T-helper 1 cell treated with Interleukin-12 subunit alpha and Interleukin-12 subunit beta and Interleukin-4 antibody, amounts not matched to agents 30 μg/mL and 1 μg/mL, for 36 hours (primary cell): ENCODE measurements at regions not wholly inside any gene's neighbourhood (a gene's known extent, or its start where the extent isn't known, plus 50 kb on each side); places are given as distances from the start of the nearest gene placed in this dataset.

Experiments
- H3K27ac Mint-ChIP-seq: one replicate; pipeline ENCODE4 v1.8.0; 2021; ENCODE audit warnings: mild to moderate bottlenecking, mixed read lengths
- H3K27me3 Mint-ChIP-seq: one replicate; pipeline ENCODE4 v1.8.0; 2021; ENCODE audit warnings: low read depth, mixed read lengths
- H3K36me3 Mint-ChIP-seq: one replicate; pipeline ENCODE4 v1.8.0; 2021; ENCODE audit warnings: low read depth, mixed read lengths
- H3K4me1 Mint-ChIP-seq: one replicate; pipeline ENCODE4 v1.8.0; 2021; ENCODE audit warnings: low read depth, mixed read lengths
- H3K4me3 Mint-ChIP-seq: one replicate; pipeline ENCODE4 v1.8.0; 2021; ENCODE audit warnings: mild to moderate bottlenecking, moderate library complexity, mixed read lengths
- H3K9me3 Mint-ChIP-seq: one replicate; pipeline ENCODE4 v1.8.0; 2021; ENCODE audit warnings: mixed read lengths

DNA sequence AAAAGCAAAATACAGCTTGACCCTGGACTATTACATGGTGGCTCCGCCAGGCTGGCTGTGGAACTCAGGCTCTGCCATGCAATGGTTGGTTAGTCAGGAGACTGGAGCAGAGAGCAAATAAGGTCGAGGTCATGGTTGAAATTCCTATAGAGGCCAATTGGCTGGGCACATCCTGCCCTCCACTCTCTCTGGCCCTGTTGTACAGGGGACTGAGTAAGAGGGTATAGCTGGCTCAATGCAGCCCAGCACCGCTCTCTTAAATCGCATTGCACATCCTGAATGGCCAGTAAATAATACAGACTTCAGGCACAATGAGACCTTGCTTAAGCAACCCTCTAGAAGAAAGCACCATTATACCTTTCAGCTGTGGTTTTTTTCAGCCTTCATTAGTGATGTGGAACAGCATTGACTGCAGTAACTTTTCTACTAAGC lies 59.3 kb upstream of the PPP2R5A start:
- Mint-ChIP-seq H3K27ac (peak overlapping the region; percentile 97), H3K36me3 (peaks cover 9% of the 10 kb centered on the region), H3K4me3 (no peak overlapping the region), H3K9me3 (no peaks in the 10 kb centered on the region), H3K4me1 (peaks cover 37% of the 10 kb centered on the region), H3K27me3 (no peaks in the 10 kb centered on the region)

DNA sequence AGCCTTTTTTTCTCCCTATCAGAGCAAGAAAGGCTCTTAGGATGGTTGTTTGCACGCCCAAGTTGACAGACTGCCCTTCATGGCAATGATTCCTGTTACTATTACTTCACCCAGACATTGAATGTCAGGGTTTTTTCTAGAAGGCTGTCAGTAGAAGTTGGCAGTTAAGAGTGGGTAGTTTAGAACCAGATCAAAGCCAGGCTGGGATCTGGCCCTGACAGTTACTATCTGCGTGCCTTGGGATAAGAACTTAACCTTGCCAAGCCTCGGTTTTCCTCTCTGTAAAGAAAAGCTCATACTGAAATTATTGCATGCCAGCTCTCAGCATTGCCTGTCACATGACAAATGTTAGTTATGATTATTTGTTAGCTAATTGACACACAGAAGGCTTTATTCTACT lies 58.7 kb upstream of the PPP2R5A start:
- H3K4me1 Mint-ChIP-seq: peaks cover 40% of the 10 kb centered on the region
- H3K27me3 Mint-ChIP-seq: no peaks in the 10 kb centered on the region
- peak overlapping the region; percentile 64 for H3K27ac Mint-ChIP-seq
- peaks cover 11% of the 10 kb centered on the region for H3K36me3 Mint-ChIP-seq
- H3K9me3 Mint-ChIP-seq: no peaks in the 10 kb centered on the region
- H3K4me3 Mint-ChIP-seq: peak overlapping the region; percentile 28

DNA sequence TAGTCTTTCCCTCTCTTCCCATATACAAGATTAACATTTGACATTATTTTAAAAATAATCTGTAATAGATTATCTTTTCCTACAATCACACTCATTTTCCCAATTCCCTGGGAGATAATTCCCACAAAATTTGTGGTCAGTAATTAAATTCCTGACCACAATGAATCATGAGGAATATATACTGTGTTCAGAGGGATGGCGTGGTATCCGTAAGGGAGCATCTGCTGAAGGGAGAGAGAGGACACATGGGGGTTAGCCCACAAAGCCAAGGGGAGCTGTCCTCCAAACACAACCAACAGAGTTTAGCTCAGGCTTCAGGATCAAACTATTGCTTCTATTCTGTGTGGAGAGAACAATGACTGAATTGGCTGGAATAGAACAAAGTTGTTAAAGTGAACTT lies 57.1 kb upstream of the PPP2R5A start:
- Mint-ChIP-seq H3K4me1 (peaks cover 51% of the 10 kb centered on the region), H3K36me3 (peaks cover 11% of the 10 kb centered on the region), H3K27me3 (no peaks in the 10 kb centered on the region), H3K9me3 (no peaks in the 10 kb centered on the region), H3K4me3 (no peak overlapping the region), H3K27ac (no peak overlapping the region)

DNA sequence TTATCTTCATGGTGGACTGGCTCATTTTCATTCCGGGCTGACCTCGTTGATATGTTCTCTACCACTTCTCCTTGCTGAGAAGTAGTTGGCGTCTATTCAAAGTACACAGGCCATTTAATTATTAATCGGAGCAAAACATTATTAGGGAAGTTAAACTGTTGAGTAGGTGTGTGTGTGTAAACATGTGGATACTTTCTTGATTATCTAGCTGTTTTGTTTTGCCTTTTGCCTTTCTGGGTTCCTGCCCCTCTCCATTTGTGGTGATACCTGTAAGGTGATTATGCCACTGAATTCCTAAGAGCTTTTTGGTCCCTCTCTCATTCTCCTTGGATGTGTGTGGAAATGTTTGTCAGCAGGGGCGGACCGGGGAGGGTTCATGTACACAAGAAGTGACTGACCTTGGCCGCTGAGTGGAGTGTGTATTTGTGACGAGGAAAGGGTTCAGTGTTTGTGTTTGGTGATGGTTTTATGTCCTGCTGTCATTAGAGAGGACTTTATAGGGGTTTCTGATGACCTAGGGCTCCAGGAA lies 56.6 kb upstream of the PPP2R5A start:
- Mint-ChIP-seq H3K9me3 (no peaks in the 10 kb centered on the region), H3K4me1 (peaks cover 54% of the 10 kb centered on the region), H3K36me3 (peaks cover 13% of the 10 kb centered on the region), H3K27ac (no peak overlapping the region), H3K4me3 (no peak overlapping the region), H3K27me3 (no peaks in the 10 kb centered on the region)

DNA sequence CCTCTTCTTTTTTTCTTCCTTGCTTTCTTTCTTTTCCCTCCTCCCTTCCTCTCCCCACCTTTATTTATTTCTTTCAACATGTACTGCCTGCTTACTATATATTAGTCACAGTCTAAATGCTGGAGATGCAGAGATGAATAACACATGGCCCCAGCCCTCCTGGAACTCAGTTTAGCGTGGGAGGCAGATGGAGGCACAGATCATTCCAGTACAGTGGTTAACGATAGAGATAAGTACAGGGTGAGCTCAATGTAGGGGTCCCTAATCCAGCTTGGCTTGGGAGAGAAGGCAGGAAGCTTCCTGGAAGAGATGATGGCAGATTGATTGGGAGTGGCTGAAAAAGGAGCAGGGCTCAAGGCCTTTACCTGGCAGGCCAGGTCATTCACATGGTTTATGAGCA lies 55.6 kb upstream of the PPP2R5A start:
- no peaks in the 10 kb centered on the region for H3K9me3 Mint-ChIP-seq
- H3K27me3 Mint-ChIP-seq: no peaks in the 10 kb centered on the region
- peaks cover 54% of the 10 kb centered on the region for H3K4me1 Mint-ChIP-seq
- no peak overlapping the region for H3K27ac Mint-ChIP-seq
- no peak overlapping the region for H3K4me3 Mint-ChIP-seq
- H3K36me3 Mint-ChIP-seq: peaks cover 13% of the 10 kb centered on the region

DNA sequence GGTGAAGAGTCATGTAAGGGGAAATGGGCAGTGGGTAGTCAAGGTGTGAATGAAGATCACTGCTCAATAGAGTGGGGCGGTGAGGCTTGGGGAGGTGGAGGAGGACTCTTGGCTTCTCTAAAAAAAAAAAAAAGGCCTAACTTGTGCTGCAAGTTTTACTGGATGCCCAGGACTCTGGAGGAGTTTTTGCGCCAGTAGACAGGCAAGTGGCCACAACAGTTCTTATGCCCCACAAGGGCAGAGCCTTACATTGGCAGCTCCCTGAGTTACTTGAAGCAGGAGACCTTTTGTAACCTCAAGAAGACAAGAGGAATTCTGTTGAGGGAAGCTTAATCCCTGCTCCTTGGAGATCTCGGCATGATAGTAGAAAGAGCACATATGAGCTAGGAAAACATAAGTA lies 54.9 kb upstream of the PPP2R5A start:
- Mint-ChIP-seq H3K4me1 (peaks cover 51% of the 10 kb centered on the region), H3K36me3 (peaks cover 11% of the 10 kb centered on the region), H3K27me3 (no peaks in the 10 kb centered on the region), H3K9me3 (no peaks in the 10 kb centered on the region), H3K27ac (no peak overlapping the region), H3K4me3 (no peak overlapping the region)

DNA sequence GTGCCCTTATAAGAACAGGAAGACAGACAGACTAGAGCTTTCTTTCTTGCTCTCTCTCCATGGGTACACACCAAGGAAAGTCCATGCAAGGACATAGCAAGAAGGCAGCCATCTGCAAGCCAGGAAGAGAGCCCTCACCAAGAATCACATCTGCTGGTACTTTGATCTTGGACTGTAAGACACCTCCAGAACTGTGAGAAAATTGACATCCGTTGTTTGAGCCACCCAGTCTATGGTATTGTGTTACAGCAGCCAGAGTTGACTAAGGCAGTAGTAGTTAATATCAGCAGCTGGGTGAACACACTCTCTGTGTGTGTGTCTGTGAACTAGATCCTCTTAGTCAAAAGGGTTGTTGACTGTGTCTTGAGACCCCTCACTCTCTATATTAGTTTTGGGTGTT lies 53.8 kb upstream of the PPP2R5A start:
- Mint-ChIP-seq H3K4me3 (no peak overlapping the region), H3K36me3 (peaks cover 10% of the 10 kb centered on the region), H3K9me3 (no peaks in the 10 kb centered on the region), H3K27me3 (no peaks in the 10 kb centered on the region), H3K27ac (no peak overlapping the region), H3K4me1 (peaks cover 42% of the 10 kb centered on the region)

DNA sequence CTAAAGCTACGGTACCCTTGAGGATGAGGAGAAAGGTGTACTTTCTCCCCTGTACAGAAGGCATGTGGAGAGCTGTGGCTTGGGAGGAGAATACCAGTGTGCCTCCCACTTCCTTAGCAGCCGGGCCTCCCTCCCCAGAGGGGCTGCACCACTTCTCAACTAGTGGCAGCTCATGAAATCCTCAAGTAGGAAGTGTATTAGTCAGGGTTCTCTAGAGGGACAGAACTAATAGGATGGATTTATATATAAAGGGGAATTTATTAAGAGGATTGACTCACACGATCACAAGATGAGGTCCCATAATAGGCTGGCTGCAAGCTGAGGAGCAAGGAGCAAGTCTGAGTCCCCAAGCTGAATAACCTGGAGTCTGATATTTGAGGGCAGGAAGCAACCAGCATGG lies 53.1 kb upstream of the PPP2R5A start:
- no peaks in the 10 kb centered on the region for H3K9me3 Mint-ChIP-seq
- H3K4me1 Mint-ChIP-seq: peaks cover 37% of the 10 kb centered on the region
- H3K36me3 Mint-ChIP-seq: peaks cover 10% of the 10 kb centered on the region
- H3K27ac Mint-ChIP-seq: no peak overlapping the region
- no peaks in the 10 kb centered on the region for H3K27me3 Mint-ChIP-seq
- no peak overlapping the region for H3K4me3 Mint-ChIP-seq

DNA sequence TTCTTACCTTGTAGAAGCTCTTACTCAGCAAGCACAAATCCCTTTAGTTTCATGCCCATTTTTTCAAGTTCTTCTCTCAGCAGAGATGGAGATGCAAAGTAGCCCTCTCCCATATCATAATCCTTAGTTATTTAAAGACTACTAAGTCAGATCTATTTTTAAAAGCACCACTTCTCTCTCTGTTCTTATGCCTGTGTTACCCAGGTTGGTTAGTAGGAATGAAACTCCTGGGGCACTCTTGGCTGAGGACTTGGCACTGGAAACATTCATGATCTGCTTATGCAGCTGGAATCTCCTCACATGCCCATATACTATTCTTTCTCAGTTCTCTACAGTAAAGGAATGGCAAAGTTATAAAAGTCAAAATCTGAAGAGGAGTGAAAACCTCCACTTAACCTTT lies 51.9 kb upstream of the PPP2R5A start:
- H3K4me3 Mint-ChIP-seq: no peak overlapping the region
- no peak overlapping the region for H3K27ac Mint-ChIP-seq
- H3K36me3 Mint-ChIP-seq: peaks cover 10% of the 10 kb centered on the region
- no peaks in the 10 kb centered on the region for H3K9me3 Mint-ChIP-seq
- no peaks in the 10 kb centered on the region for H3K27me3 Mint-ChIP-seq
- peaks cover 37% of the 10 kb centered on the region for H3K4me1 Mint-ChIP-seq

DNA sequence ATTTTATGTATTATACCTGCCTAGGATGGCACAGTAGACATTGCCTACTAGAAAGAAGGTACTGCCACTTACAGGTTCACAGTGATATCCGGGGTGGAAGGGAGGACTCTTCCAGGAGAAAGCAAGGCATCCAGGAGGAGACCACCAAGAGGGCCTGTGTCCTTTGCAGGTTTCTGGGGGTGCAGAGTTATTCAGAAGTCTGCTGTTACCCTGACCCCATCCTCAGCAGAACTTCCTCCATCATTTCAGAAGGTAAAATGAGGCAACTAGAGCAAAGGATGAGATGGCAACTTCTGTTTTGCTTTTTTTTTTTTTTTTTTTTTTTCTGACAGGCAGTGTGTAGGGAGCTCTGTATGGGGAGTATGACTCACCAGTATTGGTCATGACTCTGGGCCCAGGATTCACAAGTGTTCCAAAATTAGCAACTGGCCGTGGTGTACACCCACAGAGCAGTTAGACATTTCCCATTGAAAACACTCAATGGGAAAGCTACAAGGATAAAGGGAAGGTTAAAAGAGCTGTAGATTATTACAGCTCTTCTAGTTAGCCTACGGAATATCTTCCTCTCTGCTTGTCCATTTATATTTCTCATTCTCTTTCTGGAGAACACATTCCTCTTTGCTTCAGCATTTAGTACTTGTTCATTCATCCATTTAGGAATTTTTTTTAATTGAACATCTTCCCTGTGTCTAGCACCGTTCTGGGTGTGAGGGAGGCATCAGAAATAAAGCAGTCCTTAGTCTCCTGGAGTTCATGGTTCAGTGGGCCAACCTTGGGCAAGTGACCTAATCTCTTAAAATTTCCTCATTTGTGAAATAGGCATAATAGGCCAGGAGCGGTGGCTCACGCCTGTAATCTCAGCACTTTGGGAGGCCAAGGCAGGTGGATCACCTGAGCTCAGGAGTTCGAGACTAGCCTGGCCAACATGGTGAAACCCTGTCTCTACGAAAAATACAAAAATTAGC lies 50.5 kb upstream of the PPP2R5A start:
- Mint-ChIP-seq H3K4me1 (peaks cover 41% of the 10 kb centered on the region), H3K27me3 (no peaks in the 10 kb centered on the region), H3K36me3 (peaks cover 9% of the 10 kb centered on the region), H3K27ac (peak overlapping the region; percentile 63), H3K4me3 (peak overlapping the region; percentile 5), H3K9me3 (no peaks in the 10 kb centered on the region)
